CD14-positive monocyte (primary cell): ENCODE measurements at regions not wholly inside any gene's neighbourhood (a gene's known extent, or its start where the extent isn't known, plus 50 kb on each side); places are given as distances from the start of the nearest gene placed in this dataset.

ENCODE experiments used
- DNase-seq, 3 donors: peaks; one replicate each; pipeline ENCODE4 v3.0.0-alpha.2; 2011 to 2022
- H2AFZ ChIP-seq: 2 replicates; pipeline ENCODE4 v1.6.0; 2012; ENCODE audit warnings: mild to moderate bottlenecking, low read depth, low read length, inconsistent platforms; ENCODE audit not compliant: insufficient read depth, poor library complexity, severe bottlenecking
- H3K27ac ChIP-seq, 2 donors: 1 replicate in 1 of 2; 2 replicates in 1 of 2; pipeline ENCODE4 v1.5.1; 2012 to 2013; ENCODE audit warnings: low read length in 2 of 2, control low read depth in 1 of 2, inconsistent platforms in 1 of 2, low read depth in 1 of 2, mild to moderate bottlenecking in 1 of 2
- H3K27me3 ChIP-seq, 2 donors: one replicate each; pipeline versions ENCODE4 v1.6.0 to v1.6.1; 2011 to 2013; ENCODE audit warnings: low read length in 2 of 2; ENCODE audit not compliant: control insufficient read depth in 2 of 2, insufficient read depth in 2 of 2
- H3K36me3 ChIP-seq, 2 donors: replicated peaks in 1 of 2; 1 replicate in 1 of 2; 2 replicates in 1 of 2; pipeline versions ENCODE4 v1.5.1 to v1.6.1; 2012 to 2013; ENCODE audit warnings: low read length in 2 of 2, control low read depth in 1 of 2, inconsistent platforms in 1 of 2, mild to moderate bottlenecking in 1 of 2; ENCODE audit not compliant: insufficient read depth in 2 of 2, control insufficient read depth in 1 of 2
- H3K4me1 ChIP-seq, 2 donors: 1 replicate in 1 of 2; 2 replicates in 1 of 2; pipeline versions ENCODE4 v1.5.1 to v1.6.1; 2012 to 2013; ENCODE audit warnings: low read length in 2 of 2, control low read depth in 1 of 2, inconsistent platforms in 1 of 2, mild to moderate bottlenecking in 1 of 2, moderate library complexity in 1 of 2; ENCODE audit not compliant: insufficient read depth in 2 of 2, control insufficient read depth in 1 of 2
- H3K4me2 ChIP-seq: replicated peaks from 2 replicates; pipeline ENCODE3; 2012; ENCODE audit warnings: low read length, moderate library complexity, mild to moderate bottlenecking; ENCODE audit not compliant: poor library complexity, severe bottlenecking; ENCODE audit errors: extremely low read depth
- H3K4me3 ChIP-seq, 3 experiments: fragments of 200-600 bp in 1 of 3; sonication (generic) in 1 of 3; replicated peaks in 1 of 3; 1 replicate in 2 of 3; 2 replicates in 1 of 3; pipeline ENCODE4 v1.5.1; 2011 to 2013; ENCODE audit warnings: low read length in 3 of 3, mild to moderate bottlenecking in 3 of 3, control low read depth in 2 of 3, low read depth in 2 of 3, inconsistent platforms in 1 of 3, moderate library complexity in 1 of 3
- H3K79me2 ChIP-seq: 2 replicates; pipeline ENCODE4 v1.6.0; 2012; ENCODE audit warnings: mild to moderate bottlenecking, control low read depth, inconsistent platforms, low read length, moderate library complexity; ENCODE audit not compliant: insufficient read depth
- H3K9ac ChIP-seq: 2 replicates; pipeline ENCODE4 v1.6.0; 2017; ENCODE audit warnings: low read length, mild to moderate bottlenecking; ENCODE audit not compliant: insufficient read depth, poor library complexity, severe bottlenecking
- H3K9me3 ChIP-seq, 2 donors: replicated peaks in 1 of 2; 1 replicate in 1 of 2; 2 replicates in 1 of 2; pipeline versions ENCODE4 v1.5.1 to v1.6.1; 2012 to 2013; ENCODE audit warnings: low read length in 2 of 2, control low read depth in 1 of 2; ENCODE audit not compliant: control insufficient read depth in 1 of 2, insufficient read depth in 1 of 2
- H4K20me1 ChIP-seq: 2 replicates; pipeline ENCODE4 v1.6.0; 2012; ENCODE audit warnings: mild to moderate bottlenecking, low read length, control low read depth, moderate library complexity; ENCODE audit not compliant: insufficient read depth
- H3K27ac Mint-ChIP-seq, 7 donors: one replicate each; pipeline ENCODE4 v1.8.0; 2020; ENCODE audit warnings: mild to moderate bottlenecking in 7 of 7, mixed read lengths in 7 of 7, moderate library complexity in 6 of 7, inconsistent platforms in 2 of 7
- H3K27me3 Mint-ChIP-seq, 3 donors: one replicate each; pipeline ENCODE4 v1.8.0; 2021 to 2022; ENCODE audit warnings: low read depth in 3 of 3, mild to moderate bottlenecking in 3 of 3, mixed read lengths in 3 of 3, moderate library complexity in 3 of 3, inconsistent platforms in 1 of 3
- H3K36me3 Mint-ChIP-seq, 2 donors: one replicate each; pipeline ENCODE4 v1.8.0; 2020; ENCODE audit warnings: mixed read lengths in 2 of 2, inconsistent platforms in 1 of 2, mild to moderate bottlenecking in 1 of 2
- H3K4me1 Mint-ChIP-seq: one replicate; pipeline ENCODE4 v1.8.0; 2020; ENCODE audit warnings: mild to moderate bottlenecking, mixed read lengths
- H3K4me3 Mint-ChIP-seq, 2 donors: one replicate each; pipeline ENCODE4 v1.8.0; 2020; ENCODE audit warnings: mild to moderate bottlenecking in 2 of 2, mixed read lengths in 2 of 2, moderate library complexity in 1 of 2
- H3K9me3 Mint-ChIP-seq, 7 donors: one replicate each; pipeline ENCODE4 v1.8.0; 2020 to 2022; ENCODE audit warnings: mixed read lengths in 7 of 7, mild to moderate bottlenecking in 6 of 7, moderate library complexity in 6 of 7, inconsistent platforms in 2 of 7
- WGBS: methylation state at CpG from one replicate; pipeline ENCODE4 v1.1.5; 2013; ENCODE audit warnings: missing lambda C conversion rate; ENCODE audit not compliant: insufficient coverage; 5-methylcytosine and 5-hydroxymethylcytosine counted together
- intact Hi-C, 2 donors: fragments of 100-400 bp; cut with micrococcal nuclease; formaldehyde crosslinking; loops; one replicate each; pipeline versions ENCODE4 v1.15.0 to v1.15.1; 2023
- TF ChIP-seq, protein P1 (sequence below): fragments of 200-600 bp; IDR thresholded peaks from one replicate; pipeline ENCODE4 v1.8.0; 2022; ENCODE audit warnings: antibody characterized with exemption, mild to moderate bottlenecking

GRCh38 chr1:218112862-218113261, 172.2 kb upstream of the RRP15 start:
- Histone ChIP-seq H3K9ac (no peak overlapping the region), H3K4me1 (no peaks in the 10 kb centered on the region), H3K4me3 (no peak overlapping the region), H4K20me1 (no peaks in the 10 kb centered on the region), H3K27me3 (no peaks in the 10 kb centered on the region), H3K4me2 (no peak overlapping the region), H3K36me3 (no peaks in the 10 kb centered on the region), H3K27ac (no peak overlapping the region), H3K79me2 (no peaks in the 10 kb centered on the region), H3K9me3 (peaks cover 0 to 7% of the 10 kb centered on the region in 2 donors), H2AFZ (no peak overlapping the region)
- no peak overlapping the region for H3K27ac Mint-ChIP-seq
- no peak for DNase-seq
- no peaks in the 10 kb centered on the region for H3K4me1 Mint-ChIP-seq
- WGBS = no CpG with 5 or more reads among the region's 1 CpG
- no peak overlapping the region for H3K4me3 Mint-ChIP-seq
- H3K9me3 Mint-ChIP-seq = peaks cover 0 to 15% (median 2%) of the 10 kb centered on the region in 7 donors
- TF ChIP-seq, protein P1, sequence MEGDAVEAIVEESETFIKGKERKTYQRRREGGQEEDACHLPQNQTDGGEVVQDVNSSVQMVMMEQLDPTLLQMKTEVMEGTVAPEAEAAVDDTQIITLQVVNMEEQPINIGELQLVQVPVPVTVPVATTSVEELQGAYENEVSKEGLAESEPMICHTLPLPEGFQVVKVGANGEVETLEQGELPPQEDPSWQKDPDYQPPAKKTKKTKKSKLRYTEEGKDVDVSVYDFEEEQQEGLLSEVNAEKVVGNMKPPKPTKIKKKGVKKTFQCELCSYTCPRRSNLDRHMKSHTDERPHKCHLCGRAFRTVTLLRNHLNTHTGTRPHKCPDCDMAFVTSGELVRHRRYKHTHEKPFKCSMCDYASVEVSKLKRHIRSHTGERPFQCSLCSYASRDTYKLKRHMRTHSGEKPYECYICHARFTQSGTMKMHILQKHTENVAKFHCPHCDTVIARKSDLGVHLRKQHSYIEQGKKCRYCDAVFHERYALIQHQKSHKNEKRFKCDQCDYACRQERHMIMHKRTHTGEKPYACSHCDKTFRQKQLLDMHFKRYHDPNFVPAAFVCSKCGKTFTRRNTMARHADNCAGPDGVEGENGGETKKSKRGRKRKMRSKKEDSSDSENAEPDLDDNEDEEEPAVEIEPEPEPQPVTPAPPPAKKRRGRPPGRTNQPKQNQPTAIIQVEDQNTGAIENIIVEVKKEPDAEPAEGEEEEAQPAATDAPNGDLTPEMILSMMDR = no peak
- H3K36me3 Mint-ChIP-seq = no peaks in the 10 kb centered on the region
- peaks cover 0 to 5% (median 0%) of the 10 kb centered on the region in 3 donors for H3K27me3 Mint-ChIP-seq
- intact Hi-C loops = no loop called here

DNA sequence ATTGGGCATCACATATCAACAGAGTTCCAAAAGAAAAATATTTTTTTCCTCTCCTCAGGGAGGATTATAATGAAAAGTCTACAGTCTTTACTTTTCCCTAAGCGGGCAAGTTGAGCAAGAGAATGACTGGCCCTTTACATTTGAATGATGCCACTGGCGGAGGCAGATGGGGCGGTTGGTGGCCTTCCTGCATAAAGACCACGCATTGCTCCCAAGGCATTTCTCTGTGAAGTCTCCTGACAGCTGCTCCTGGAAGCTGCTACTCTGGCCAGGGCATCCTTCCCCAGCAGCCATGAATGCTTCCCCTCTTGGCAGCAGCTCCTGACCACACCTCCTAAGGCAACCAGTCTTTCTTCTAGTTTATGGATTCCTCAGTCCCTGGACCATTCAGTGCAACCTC, 161.1 kb upstream of the RRP15 start:
- TF ChIP-seq, protein P1 = no peak

More for the DNA sequence above, 161.1 kb upstream of the RRP15 start:
- Histone ChIP-seq H3K36me3 (no peaks in the 10 kb centered on the region), H4K20me1 (no peaks in the 10 kb centered on the region), H3K27ac (no peak overlapping the region), H2AFZ (no peak overlapping the region), H3K4me2 (no peak overlapping the region), H3K79me2 (no peaks in the 10 kb centered on the region), H3K27me3 (no peaks in the 10 kb centered on the region), H3K4me3 (no peak overlapping the region), H3K9me3 (no peaks in the 10 kb centered on the region), H3K4me1 (no peaks in the 10 kb centered on the region), H3K9ac (no peak overlapping the region)
- no peaks in the 10 kb centered on the region for H3K4me1 Mint-ChIP-seq
- H3K27ac Mint-ChIP-seq = no peak overlapping the region
- H3K27me3 Mint-ChIP-seq = no peaks in the 10 kb centered on the region
- WGBS = 72% methylated on average over 3 of the region's 4 CpGs
- intact Hi-C loops = no loop called here
- H3K9me3 Mint-ChIP-seq = peaks cover 0 to 3% (median 0%) of the 10 kb centered on the region in 7 donors
- H3K36me3 Mint-ChIP-seq = no peaks in the 10 kb centered on the region
- no peak overlapping the region for H3K4me3 Mint-ChIP-seq
- DNase-seq = no peak
